GM12878 (cell line): ENCODE measurements at regions not wholly inside any gene's neighbourhood (a gene's known extent, or its start where the extent isn't known, plus 50 kb on each side); places are given as distances from the start of the nearest gene placed in this dataset.

Experiments
- ATAC-seq: fragments of 200-7000 bp; cut with Tn5 transposase; 3 replicates; pipeline ENCODE4 v1.9.1; 2020; ENCODE audit warnings: mild to moderate bottlenecking, moderate library complexity
- BruUV-seq: library from RNA; stranded (reverse); fragments of 400-500 nt; replicated peaks from 2 replicates; lab custom pipeline; 2021; lab: Mats Ljungman, UMichigan
- CTCF ChIA-PET: fragments of 300-600 bp; sonication (Branson Sonifier 250); formaldehyde crosslinking; extraction: SDS; loops from one replicate; lab custom pipeline; 2021; ENCODE audit warnings: inconsistent platforms; lab: Yijun Ruan, JAX
- POLR2A ChIA-PET: fragments of 350-600 bp; formaldehyde crosslinking; extraction: SDS; loops from one replicate; lab custom pipeline; 2021; ENCODE audit warnings: inconsistent platforms; lab: Charles Lee
- RAD21 ChIA-PET: fragments of 300-600 bp; sonication (Branson Sonifier 250); formaldehyde crosslinking; loops from one replicate; lab custom pipeline; 2023; ENCODE audit warnings: antibody characterized with exemption; ENCODE audit not compliant: unreplicated experiment; lab: Charles Lee
- SMC1A ChIA-PET: fragments of 300-600 bp; sonication (Branson Sonifier 250); formaldehyde crosslinking; loops from one replicate; lab custom pipeline; 2023; ENCODE audit not compliant: unreplicated experiment, uncharacterized antibody; lab: Charles Lee
- DNase-seq: peaks from one replicate; pipeline ENCODE4 v3.0.0-alpha.2; 2011; ENCODE audit warnings: low read depth, low spot score
- FAIRE-seq: peaks from 3 replicates; lab custom pipeline; 2011; peaks lifted over from hg19 to GRCh38; lab: Jason Lieb, UNC
- H2AFZ ChIP-seq: 2 replicates; pipeline ENCODE4 v1.6.0; 2011; ENCODE audit warnings: low read depth, low read length, control low read depth; ENCODE audit not compliant: control insufficient read depth
- H3K27ac ChIP-seq: 2 replicates; pipeline ENCODE4 v1.5.1; 2011; ENCODE audit warnings: control low read depth; ENCODE audit not compliant: control insufficient read depth, insufficient read depth
- H3K27me3 ChIP-seq, 2 experiments: replicated peaks in 1 of 2; 2 replicates each; pipeline versions ENCODE4 v1.6.0 to v1.6.1; 2011; ENCODE audit warnings: low read length in 1 of 2; ENCODE audit not compliant: control insufficient read depth in 2 of 2, insufficient read depth in 2 of 2
- H3K36me3 ChIP-seq, 2 experiments: 2 replicates each; pipeline ENCODE4 v1.5.1; 2011; ENCODE audit warnings: low read length in 1 of 2; ENCODE audit not compliant: control insufficient read depth in 2 of 2, insufficient read depth in 2 of 2
- H3K4me1 ChIP-seq: 2 replicates; pipeline ENCODE4 v1.6.1; 2011; ENCODE audit warnings: mild to moderate bottlenecking, low read length, moderate library complexity, mixed read lengths; ENCODE audit not compliant: control insufficient read depth, insufficient read depth
- H3K4me2 ChIP-seq: 2 replicates; pipeline ENCODE4 v1.6.0; 2011; ENCODE audit warnings: control low read depth; ENCODE audit not compliant: control insufficient read depth, insufficient read depth
- H3K4me3 ChIP-seq: fragments of 200-600 bp; sonication (generic); 2 replicates; pipeline ENCODE4 v1.5.1; 2016
- H3K79me2 ChIP-seq: 2 replicates; pipeline ENCODE4 v1.6.0; 2011; ENCODE audit warnings: low read length; ENCODE audit not compliant: control insufficient read depth, insufficient read depth
- H3K9ac ChIP-seq: 2 replicates; pipeline ENCODE4 v1.8.0; 2011; ENCODE audit warnings: low read length, control low read depth, mixed read lengths; ENCODE audit not compliant: control insufficient read depth, insufficient read depth
- H3K9me3 ChIP-seq: replicated peaks from 3 replicates; pipeline ENCODE4 v1.5.1; 2011; ENCODE audit warnings: mild to moderate bottlenecking, low read length; ENCODE audit not compliant: control insufficient read depth, insufficient read depth
- H4K20me1 ChIP-seq: 2 replicates; pipeline ENCODE4 v1.6.0; 2011; ENCODE audit not compliant: control insufficient read depth, insufficient read depth
- CBX3 ChIP-seq: fragments of 200-600 bp; sonication (generic); IDR thresholded peaks from 2 replicates; pipeline ENCODE4 v1.6.1; 2016; ENCODE audit warnings: low read depth, borderline replicate concordance
- HDAC2 ChIP-seq: fragments of 200-600 bp; sonication (generic); IDR thresholded peaks from 2 replicates; pipeline ENCODE4 v1.6.1; 2017
- MYC ChIP-seq: IDR thresholded peaks from 2 replicates; pipeline ENCODE4 v1.6.1; 2011; ENCODE audit warnings: mild to moderate bottlenecking, low read length, moderate library complexity, inconsistent platforms; ENCODE audit not compliant: insufficient read depth, insufficient replicate concordance, insufficient read length, severe bottlenecking
- NFIC ChIP-seq: IDR thresholded peaks from 2 replicates; pipeline ENCODE4 v1.6.1; 2012; ENCODE audit warnings: low read depth, mild to moderate bottlenecking, inconsistent platforms, low read length, moderate library complexity
- NFYA ChIP-seq: IDR thresholded peaks from 2 replicates; pipeline ENCODE4 v1.6.1; 2011; ENCODE audit warnings: low read depth, mild to moderate bottlenecking, low read length, improper control_type of control experiment, borderline replicate concordance
- STAT1 ChIP-seq: fragments of 450-650 bp; conservative IDR thresholded peaks from 2 replicates; pipeline ENCODE4 v1.6.1; 2014; ENCODE audit warnings: antibody characterized with exemption, mild to moderate bottlenecking
- whole genome bisulfite sequencing: methylation state at CpG from one replicate; pipeline ENCODE4 v1.1.6; 2016; ENCODE audit warnings: low lambda C conversion rate; ENCODE audit not compliant: insufficient replicate concordance, insufficient coverage; ENCODE audit errors: missing lambda C conversion rate; 5-methylcytosine and 5-hydroxymethylcytosine counted together
- in situ Hi-C: fragments of 300-500 bp; cut with MboI; formaldehyde crosslinking; loops from 9 replicates; pipeline ENCODE4 v1.14.3; 2018; ENCODE audit warnings: mixed read lengths
- intact Hi-C: fragments of 100-400 bp; cut with micrococcal nuclease; formaldehyde crosslinking; loops from one replicate; pipeline ENCODE4 v1.14.2; 2022; ENCODE audit not compliant: unreplicated experiment
- TF ChIP-seq, protein P1 (sequence below): fragments of 450-650 bp; IDR thresholded peaks from 2 replicates; pipeline ENCODE4 v1.6.1; 2018; ENCODE audit warnings: borderline replicate concordance, mild to moderate bottlenecking; ENCODE audit not compliant: partially characterized antibody
- TF ChIP-seq, protein P2 (sequence below): IDR thresholded peaks from 2 replicates; pipeline ENCODE4 v1.6.1; 2012; ENCODE audit warnings: low read length, inconsistent platforms
- TF ChIP-seq, protein P3 (sequence below): fragments of 450-650 bp; IDR thresholded peaks from 2 replicates; pipeline ENCODE4 v1.6.1; 2018; ENCODE audit warnings: mild to moderate bottlenecking, low read depth, moderate library complexity; ENCODE audit not compliant: partially characterized antibody

DNA sequence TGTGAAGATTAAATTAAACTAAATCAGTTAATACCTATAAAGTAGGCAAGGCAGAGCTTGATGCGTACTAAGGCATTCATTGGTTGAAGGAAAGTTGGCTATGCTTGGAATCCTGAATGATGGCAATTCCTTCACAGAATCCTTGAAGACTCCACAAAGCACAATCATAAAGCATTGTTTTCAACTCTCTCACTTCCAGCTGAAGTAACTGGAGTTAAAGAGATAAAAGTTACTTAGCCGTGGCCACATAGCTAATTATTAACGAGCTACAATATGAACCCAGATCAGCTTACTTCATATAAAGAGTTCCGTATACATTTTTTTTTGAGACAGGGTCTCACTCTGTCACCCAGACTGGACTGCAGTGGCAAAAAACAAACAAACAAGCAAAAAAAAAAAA is 483.9 kb upstream of the DDX18 start (continued):
- TF ChIP-seq NFYA: no peak
- no peak for TF ChIP-seq STAT1
- TF ChIP-seq HDAC2: no peak

DNA sequence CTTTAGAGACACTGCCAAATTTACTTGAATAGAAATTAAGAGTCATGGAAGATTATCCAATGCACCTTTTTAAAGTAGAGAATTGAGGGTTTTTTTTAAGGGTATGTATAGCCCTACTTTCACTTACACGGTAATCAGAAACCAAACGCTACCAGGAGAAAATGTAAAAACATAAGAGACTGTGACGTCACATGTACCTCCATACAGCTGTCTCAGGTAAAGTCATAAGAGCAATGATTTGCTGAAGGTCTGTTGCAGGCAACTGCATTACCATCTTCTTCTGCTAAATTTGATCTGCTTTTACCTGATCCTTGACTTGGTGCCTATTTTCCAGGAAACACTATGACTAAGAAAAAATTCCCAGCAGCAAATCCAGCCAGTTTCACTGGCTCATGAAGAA is 478.5 kb upstream of the DDX18 start:
- no peak overlapping the region for H2AFZ ChIP-seq
- no TSS peak for BruUV-seq
- no peaks in the 10 kb centered on the region for H3K4me1 ChIP-seq
- ATAC-seq (no peak), DNase-seq (no peak)
- POLR2A ChIA-PET: no interaction called here
- RAD21 ChIA-PET: no interaction called here
- no peaks in the 10 kb centered on the region for H3K79me2 ChIP-seq
- WGBS: 79% methylated on average over 3 of the region's 3 CpGs
- in situ Hi-C loops: no loop called here
- H3K9me3 ChIP-seq: no peaks in the 10 kb centered on the region
- intact Hi-C loops: no loop called here
- TF ChIP-seq, protein P1, sequence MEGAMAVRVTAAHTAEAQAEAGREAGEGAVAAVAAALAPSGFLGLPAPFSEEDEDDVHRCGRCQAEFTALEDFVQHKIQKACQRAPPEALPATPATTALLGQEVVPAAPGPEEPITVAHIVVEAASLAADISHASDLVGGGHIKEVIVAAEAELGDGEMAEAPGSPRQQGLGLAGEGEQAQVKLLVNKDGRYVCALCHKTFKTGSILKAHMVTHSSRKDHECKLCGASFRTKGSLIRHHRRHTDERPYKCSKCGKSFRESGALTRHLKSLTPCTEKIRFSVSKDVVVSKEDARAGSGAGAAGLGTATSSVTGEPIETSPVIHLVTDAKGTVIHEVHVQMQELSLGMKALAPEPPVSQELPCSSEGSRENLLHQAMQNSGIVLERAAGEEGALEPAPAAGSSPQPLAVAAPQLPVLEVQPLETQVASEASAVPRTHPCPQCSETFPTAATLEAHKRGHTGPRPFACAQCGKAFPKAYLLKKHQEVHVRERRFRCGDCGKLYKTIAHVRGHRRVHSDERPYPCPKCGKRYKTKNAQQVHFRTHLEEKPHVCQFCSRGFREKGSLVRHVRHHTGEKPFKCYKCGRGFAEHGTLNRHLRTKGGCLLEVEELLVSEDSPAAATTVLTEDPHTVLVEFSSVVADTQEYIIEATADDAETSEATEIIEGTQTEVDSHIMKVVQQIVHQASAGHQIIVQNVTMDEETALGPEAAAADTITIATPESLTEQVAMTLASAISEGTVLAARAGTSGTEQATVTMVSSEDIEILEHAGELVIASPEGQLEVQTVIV: no peak
- TF ChIP-seq, protein P2, sequence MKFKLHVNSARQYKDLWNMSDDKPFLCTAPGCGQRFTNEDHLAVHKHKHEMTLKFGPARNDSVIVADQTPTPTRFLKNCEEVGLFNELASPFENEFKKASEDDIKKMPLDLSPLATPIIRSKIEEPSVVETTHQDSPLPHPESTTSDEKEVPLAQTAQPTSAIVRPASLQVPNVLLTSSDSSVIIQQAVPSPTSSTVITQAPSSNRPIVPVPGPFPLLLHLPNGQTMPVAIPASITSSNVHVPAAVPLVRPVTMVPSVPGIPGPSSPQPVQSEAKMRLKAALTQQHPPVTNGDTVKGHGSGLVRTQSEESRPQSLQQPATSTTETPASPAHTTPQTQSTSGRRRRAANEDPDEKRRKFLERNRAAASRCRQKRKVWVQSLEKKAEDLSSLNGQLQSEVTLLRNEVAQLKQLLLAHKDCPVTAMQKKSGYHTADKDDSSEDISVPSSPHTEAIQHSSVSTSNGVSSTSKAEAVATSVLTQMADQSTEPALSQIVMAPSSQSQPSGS: no peak
- TF ChIP-seq NFIC (no peak), CBX3 (no peak), MYC (no peak)
- TF ChIP-seq, protein P3, sequence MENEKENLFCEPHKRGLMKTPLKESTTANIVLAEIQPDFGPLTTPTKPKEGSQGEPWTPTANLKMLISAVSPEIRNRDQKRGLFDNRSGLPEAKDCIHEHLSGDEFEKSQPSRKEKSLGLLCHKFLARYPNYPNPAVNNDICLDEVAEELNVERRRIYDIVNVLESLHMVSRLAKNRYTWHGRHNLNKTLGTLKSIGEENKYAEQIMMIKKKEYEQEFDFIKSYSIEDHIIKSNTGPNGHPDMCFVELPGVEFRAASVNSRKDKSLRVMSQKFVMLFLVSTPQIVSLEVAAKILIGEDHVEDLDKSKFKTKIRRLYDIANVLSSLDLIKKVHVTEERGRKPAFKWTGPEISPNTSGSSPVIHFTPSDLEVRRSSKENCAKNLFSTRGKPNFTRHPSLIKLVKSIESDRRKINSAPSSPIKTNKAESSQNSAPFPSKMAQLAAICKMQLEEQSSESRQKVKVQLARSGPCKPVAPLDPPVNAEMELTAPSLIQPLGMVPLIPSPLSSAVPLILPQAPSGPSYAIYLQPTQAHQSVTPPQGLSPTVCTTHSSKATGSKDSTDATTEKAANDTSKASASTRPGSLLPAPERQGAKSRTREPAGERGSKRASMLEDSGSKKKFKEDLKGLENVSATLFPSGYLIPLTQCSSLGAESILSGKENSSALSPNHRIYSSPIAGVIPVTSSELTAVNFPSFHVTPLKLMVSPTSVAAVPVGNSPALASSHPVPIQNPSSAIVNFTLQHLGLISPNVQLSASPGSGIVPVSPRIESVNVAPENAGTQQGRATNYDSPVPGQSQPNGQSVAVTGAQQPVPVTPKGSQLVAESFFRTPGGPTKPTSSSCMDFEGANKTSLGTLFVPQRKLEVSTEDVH: no peak
- TF ChIP-seq, all 136 proteins: peak for 0
- ChIA-PET CTCF (no interaction called here), SMC1A (interaction anchor here (0.9 kb wide), 1 partner anchor 10 kb away, joined by 3 read pairs; no protein-coding TSS in a partner anchor)
- Histone ChIP-seq H3K9ac (no peak overlapping the region), H3K27me3 (no peaks in the 10 kb centered on the region), H3K4me2 (no peak overlapping the region), H3K27ac (no peak overlapping the region), H4K20me1 (no peaks in the 10 kb centered on the region), H3K36me3 (no peaks in the 10 kb centered on the region), H3K4me3 (no peak overlapping the region)
- no peak for FAIRE-seq
